Stimulated activated CD4-positive, alpha-beta T cell treated with anti-CD3 and anti-CD28 coated beads, Interleukin-2, amount 100 ng/mL, for 4 hours (primary cell): ENCODE measurements at regions not wholly inside any gene's neighbourhood (a gene's known extent, or its start where the extent isn't known, plus 50 kb on each side); places are given as distances from the start of the nearest gene placed in this dataset.
"Not testable (repeated sequence)": the region's sequence is repeated elsewhere in the genome, so short reads cannot be mapped to it uniquely, and the experiment has no call there.

ENCODE experiments used
- DNase-seq: peaks from one replicate; pipeline ENCODE4 v3.0.0-alpha.2; 2020; ENCODE audit warnings: low read depth

GRCh38 chr5:163885117-163885516 lies 379.7 kb downstream of the MAT2B start:
- no peak for DNase-seq

GRCh38 chr5:163887854-163888253 lies 382.4 kb downstream of the MAT2B start:
- no peak for DNase-seq

GRCh38 chr5:163888366-163888765 lies 382.9 kb downstream of the MAT2B start:
- DNase-seq: no peak

- no peak for DNase-seq
These were observed 383.9 kb downstream of the MAT2B start for GRCh38 chr5:163889369-163889768.

GRCh38 chr5:163890261-163890660 lies 384.8 kb downstream of the MAT2B start:
- DNase-seq: no peak

GRCh38 chr5:163893281-163893680 lies 387.9 kb downstream of the MAT2B start:
- DNase-seq: no peak

GRCh38 chr5:163894645-163895044 lies 389.2 kb downstream of the MAT2B start:
- no peak for DNase-seq

GRCh38 chr5:163898873-163899272 lies 393.5 kb downstream of the MAT2B start:
- no peak for DNase-seq

- not testable (repeated sequence) for DNase-seq
These were observed 402.4 kb downstream of the MAT2B start for GRCh38 chr5:163907783-163908182.

GRCh38 chr5:163908253-163908652 lies 402.8 kb downstream of the MAT2B start:
- DNase-seq: no peak

GRCh38 chr5:163910226-163910625 lies 404.8 kb downstream of the MAT2B start:
- DNase-seq: no peak

- DNase-seq: no peak
These were observed 406.6 kb downstream of the MAT2B start for GRCh38 chr5:163912046-163912445.

- DNase-seq: no peak
These were observed 408.1 kb downstream of the MAT2B start for GRCh38 chr5:163913548-163913947.

GRCh38 chr5:163914910-163915309 lies 409.5 kb downstream of the MAT2B start:
- no peak for DNase-seq

GRCh38 chr5:163915481-163915961 lies 410.1 kb downstream of the MAT2B start:
- no peak for DNase-seq

- no peak for DNase-seq
These were observed 411.0 kb downstream of the MAT2B start for GRCh38 chr5:163916376-163916775.

GRCh38 chr5:163916861-163917260 lies 411.4 kb downstream of the MAT2B start:
- DNase-seq: no peak

GRCh38 chr5:163917747-163918146 lies 412.3 kb downstream of the MAT2B start:
- no peak for DNase-seq

- not testable (repeated sequence) for DNase-seq
These were observed 429.6 kb downstream of the MAT2B start for GRCh38 chr5:163934990-163935389.

GRCh38 chr5:163938595-163938994 lies 433.2 kb downstream of the MAT2B start:
- no peak for DNase-seq

GRCh38 chr5:163941079-163941478 lies 435.7 kb downstream of the MAT2B start:
- DNase-seq: no peak

- DNase-seq: no peak
These were observed 438.1 kb downstream of the MAT2B start for GRCh38 chr5:163943546-163943945.

GRCh38 chr5:163944738-163945137 lies 439.3 kb downstream of the MAT2B start:
- DNase-seq: no peak

- DNase-seq: no peak
These were observed 442.6 kb downstream of the MAT2B start for GRCh38 chr5:163947848-163948666.
